ENCODE measurements at regions not wholly inside any gene's neighbourhood (a gene's known extent, or its start where the extent isn't known, plus 50 kb on each side); places are given as distances from the start of the nearest gene placed in this dataset.

- no peak for TF ChIP-seq EZH2phosphoT487 (IDR thresholded peaks at IDR 0.05; ENCODE audit: borderline replicate concordance)
- TF ChIP-seq, protein P1, sequence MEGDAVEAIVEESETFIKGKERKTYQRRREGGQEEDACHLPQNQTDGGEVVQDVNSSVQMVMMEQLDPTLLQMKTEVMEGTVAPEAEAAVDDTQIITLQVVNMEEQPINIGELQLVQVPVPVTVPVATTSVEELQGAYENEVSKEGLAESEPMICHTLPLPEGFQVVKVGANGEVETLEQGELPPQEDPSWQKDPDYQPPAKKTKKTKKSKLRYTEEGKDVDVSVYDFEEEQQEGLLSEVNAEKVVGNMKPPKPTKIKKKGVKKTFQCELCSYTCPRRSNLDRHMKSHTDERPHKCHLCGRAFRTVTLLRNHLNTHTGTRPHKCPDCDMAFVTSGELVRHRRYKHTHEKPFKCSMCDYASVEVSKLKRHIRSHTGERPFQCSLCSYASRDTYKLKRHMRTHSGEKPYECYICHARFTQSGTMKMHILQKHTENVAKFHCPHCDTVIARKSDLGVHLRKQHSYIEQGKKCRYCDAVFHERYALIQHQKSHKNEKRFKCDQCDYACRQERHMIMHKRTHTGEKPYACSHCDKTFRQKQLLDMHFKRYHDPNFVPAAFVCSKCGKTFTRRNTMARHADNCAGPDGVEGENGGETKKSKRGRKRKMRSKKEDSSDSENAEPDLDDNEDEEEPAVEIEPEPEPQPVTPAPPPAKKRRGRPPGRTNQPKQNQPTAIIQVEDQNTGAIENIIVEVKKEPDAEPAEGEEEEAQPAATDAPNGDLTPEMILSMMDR (conservative IDR thresholded peaks at IDR 0.05; ENCODE audit: low read length): no peak
- Histone ChIP-seq H3K36me3 (ENCODE audit: insufficient read depth, low read length) (no peaks in the 10 kb centered on the region), H3K9me2 (replicated peaks; ENCODE audit: low read depth, low read length) (no peaks in the 10 kb centered on the region), H2AFZ (ENCODE audit: low read length) (no peak overlapping the region), H3K4me1 (ENCODE audit: insufficient read depth, low read length, poor library complexity, severe bottlenecking) (no peaks in the 10 kb centered on the region), H3K79me2 (ENCODE audit: insufficient read depth, low read length) (no peaks in the 10 kb centered on the region), H3K4me3 (ENCODE audit: low read length, poor library complexity, severe bottlenecking) (no peak overlapping the region), H3K9me3 (ENCODE audit: insufficient read depth, low read depth, low read length) (no peaks in the 10 kb centered on the region), H3F3A (ENCODE audit: low read depth) (no peaks in the 10 kb centered on the region), H4K20me1 (ENCODE audit: insufficient read depth, low read length, poor library complexity, severe bottlenecking) (no peaks in the 10 kb centered on the region), H3K27me3 (ENCODE audit: insufficient read depth, low read length, poor library complexity, severe bottlenecking) (no peaks in the 10 kb centered on the region), H3K9ac (ENCODE audit: low read depth, low read length, poor library complexity, severe bottlenecking) (no peak overlapping the region), H3K4me2 (ENCODE audit: low read depth, low read length, poor library complexity, severe bottlenecking) (no peak overlapping the region)
Measured at GRCh38 chr12:77548797-77549196, 281.9 kb upstream of the NAV3 start.

DNA sequence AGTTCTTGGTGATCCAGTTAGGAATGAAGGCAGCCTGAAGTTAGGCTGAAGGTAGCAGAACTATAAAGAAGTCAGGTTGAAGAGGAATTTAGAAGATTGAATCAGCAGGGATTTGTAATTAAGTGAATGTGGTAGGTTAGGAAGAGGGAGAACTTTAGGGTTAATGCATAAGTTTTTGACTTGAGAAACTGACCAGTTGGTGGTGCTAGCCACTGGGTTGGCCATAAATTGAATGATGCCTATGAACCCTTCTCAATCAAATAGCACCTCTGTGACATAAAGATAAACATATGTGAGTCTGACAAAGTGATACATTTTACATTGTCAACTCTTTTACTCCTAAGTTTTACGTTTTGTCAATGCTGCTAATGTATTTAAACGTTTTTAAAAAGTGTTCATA is 290.6 kb upstream of the NAV3 start:
- Histone ChIP-seq H3K4me3 (ENCODE audit: low read length, poor library complexity, severe bottlenecking) (no peak overlapping the region), H4K20me1 (ENCODE audit: insufficient read depth, low read length, poor library complexity, severe bottlenecking) (no peaks in the 10 kb centered on the region), H3K36me3 (ENCODE audit: insufficient read depth, low read length) (no peaks in the 10 kb centered on the region), H2AFZ (ENCODE audit: low read length) (no peak overlapping the region), H3K9ac (ENCODE audit: low read depth, low read length, poor library complexity, severe bottlenecking) (no peak overlapping the region), H3K9me3 (ENCODE audit: insufficient read depth, low read depth, low read length) (no peaks in the 10 kb centered on the region), H3K4me2 (ENCODE audit: low read depth, low read length, poor library complexity, severe bottlenecking) (no peak overlapping the region), H3K9me2 (replicated peaks; ENCODE audit: low read depth, low read length) (no peaks in the 10 kb centered on the region), H3K79me2 (ENCODE audit: insufficient read depth, low read length) (no peaks in the 10 kb centered on the region), H3F3A (ENCODE audit: low read depth) (no peaks in the 10 kb centered on the region), H3K4me1 (ENCODE audit: insufficient read depth, low read length, poor library complexity, severe bottlenecking) (no peaks in the 10 kb centered on the region), H3K27me3 (ENCODE audit: insufficient read depth, low read length, poor library complexity, severe bottlenecking) (no peaks in the 10 kb centered on the region)
- no peak for TF ChIP-seq EZH2phosphoT487 (IDR thresholded peaks at IDR 0.05; ENCODE audit: borderline replicate concordance)
- TF ChIP-seq, protein P1 (conservative IDR thresholded peaks at IDR 0.05; ENCODE audit: low read length): no peak

DNA sequence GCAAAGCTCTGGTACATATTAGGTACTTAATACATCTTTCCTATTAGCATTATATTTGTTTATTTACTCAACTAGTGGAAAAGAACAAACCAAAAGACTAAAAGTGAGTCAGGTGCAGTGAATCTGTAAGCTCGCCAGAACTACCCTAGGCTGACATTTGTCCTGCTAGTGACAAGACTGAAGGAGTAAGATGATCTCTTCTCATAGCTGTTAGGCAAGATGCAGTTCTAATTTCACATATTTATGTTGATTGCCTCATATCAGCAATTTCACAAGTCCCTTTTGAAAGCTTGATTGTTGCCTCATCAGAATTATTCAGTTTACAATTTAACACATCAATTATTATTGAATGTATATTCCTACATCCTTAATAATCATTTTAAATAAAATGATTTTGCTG is 293.0 kb upstream of the NAV3 start:
- no peaks in the 10 kb centered on the region for H3K79me2 ChIP-seq (ENCODE audit: insufficient read depth, low read length)
- no peak overlapping the region for H3K4me2 ChIP-seq (ENCODE audit: low read depth, low read length, poor library complexity, severe bottlenecking)
- no peaks in the 10 kb centered on the region for H3F3A ChIP-seq (ENCODE audit: low read depth)
- no peaks in the 10 kb centered on the region for H3K9me3 ChIP-seq (ENCODE audit: insufficient read depth, low read depth, low read length)
- H3K36me3 ChIP-seq (ENCODE audit: insufficient read depth, low read length): no peaks in the 10 kb centered on the region
- no peaks in the 10 kb centered on the region for H3K9me2 ChIP-seq (replicated peaks; ENCODE audit: low read depth, low read length)
- H3K27me3 ChIP-seq (ENCODE audit: insufficient read depth, low read length, poor library complexity, severe bottlenecking): no peaks in the 10 kb centered on the region
- no peak overlapping the region for H3K9ac ChIP-seq (ENCODE audit: low read depth, low read length, poor library complexity, severe bottlenecking)
- H4K20me1 ChIP-seq (ENCODE audit: insufficient read depth, low read length, poor library complexity, severe bottlenecking): no peaks in the 10 kb centered on the region
- H3K4me3 ChIP-seq (ENCODE audit: low read length, poor library complexity, severe bottlenecking): no peak overlapping the region
- no peak overlapping the region for H2AFZ ChIP-seq (ENCODE audit: low read length)
- no peak for TF ChIP-seq EZH2phosphoT487 (IDR thresholded peaks at IDR 0.05; ENCODE audit: borderline replicate concordance)
- TF ChIP-seq, protein P1 (conservative IDR thresholded peaks at IDR 0.05; ENCODE audit: low read length): no peak
- H3K4me1 ChIP-seq (ENCODE audit: insufficient read depth, low read length, poor library complexity, severe bottlenecking): no peaks in the 10 kb centered on the region

Measured in Loucy (cell line).